Activated T-cell treated with anti-CD3 and anti-CD28 coated beads for 24 hours (primary cell): ENCODE measurements at regions not wholly inside any gene's neighbourhood (a gene's known extent, or its start where the extent isn't known, plus 50 kb on each side); places are given as distances from the start of the nearest gene placed in this dataset.

Experiments
- DNase-seq: peaks from one replicate; pipeline ENCODE4 v3.0.0-alpha.2; 2020; ENCODE audit warnings: low read depth

- DNase-seq: no peak
These were observed 179.4 kb downstream of the IRS1 start for GRCh38 chr2:226620176-226620575.

DNA sequence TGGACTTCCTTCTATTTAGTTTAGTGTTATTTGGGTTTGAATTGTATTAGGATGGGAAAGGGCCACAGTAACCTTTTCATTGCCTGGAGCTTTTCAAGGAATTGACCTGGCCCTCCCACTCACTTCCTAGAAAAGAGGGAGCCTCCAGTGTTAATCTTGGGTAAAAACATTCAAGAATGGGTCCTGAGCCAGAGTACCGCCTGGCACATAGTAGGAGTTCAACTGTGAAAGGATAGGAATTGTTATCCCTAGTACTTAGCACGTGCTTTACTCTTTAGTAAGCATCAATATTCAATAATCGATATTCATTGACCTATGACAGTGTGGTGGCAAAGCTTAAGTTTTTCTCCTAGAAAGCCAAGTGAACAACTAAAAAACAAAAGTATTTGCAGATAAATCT is 179.9 kb downstream of the IRS1 start:
- no peak for DNase-seq

- DNase-seq: no peak
These were observed 180.6 kb downstream of the IRS1 start for GRCh38 chr2:226618875-226619605.

GRCh38 chr2:226618544-226618874 is 181.1 kb downstream of the IRS1 start:
- DNase-seq: no peak

DNA sequence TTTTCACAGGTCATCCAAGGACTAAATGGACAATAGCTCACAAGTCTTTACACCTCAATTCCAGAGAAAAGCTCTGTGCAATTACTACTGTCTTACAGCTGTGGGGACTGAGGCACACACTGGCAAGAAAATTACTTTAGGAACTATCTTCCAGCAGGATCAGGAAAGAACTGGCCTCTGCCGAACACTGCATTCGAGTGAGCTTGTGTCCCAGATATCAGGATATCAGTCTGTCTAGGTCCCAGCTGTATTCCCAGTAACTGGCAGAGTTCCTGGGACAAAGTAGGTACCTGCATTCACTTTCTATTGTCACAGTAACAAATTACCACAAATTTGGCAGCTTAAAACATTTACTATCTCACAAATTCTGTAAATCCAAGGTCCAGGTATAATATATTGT is 183.7 kb downstream of the IRS1 start:
- DNase-seq: no peak

DNA sequence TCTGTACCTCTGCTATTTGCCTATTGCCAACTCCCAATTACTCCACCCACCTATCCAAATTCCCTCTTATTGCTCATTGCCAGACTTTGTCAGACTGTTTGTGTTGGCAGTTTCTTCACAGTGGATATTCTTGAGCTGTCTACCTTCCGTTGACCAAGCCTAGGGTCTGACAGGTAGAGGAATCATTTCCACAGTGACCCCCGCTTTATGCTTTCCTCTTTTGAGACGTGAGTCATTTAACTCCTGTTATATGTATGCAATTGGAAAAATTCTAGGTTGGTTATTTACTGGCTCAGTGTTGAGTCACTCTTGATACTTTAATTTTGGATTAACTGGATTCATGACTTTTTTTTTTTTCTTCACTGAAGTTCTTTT is 187.7 kb downstream of the IRS1 start:
- DNase-seq: no peak

GRCh38 chr2:226611196-226611943 is 188.2 kb downstream of the IRS1 start:
- DNase-seq: no peak

- DNase-seq: no peak
These were observed 190.3 kb downstream of the IRS1 start for GRCh38 chr2:226609366-226609765.

- DNase-seq: no peak
These were observed 191.2 kb downstream of the IRS1 start for GRCh38 chr2:226608451-226608850.

DNA sequence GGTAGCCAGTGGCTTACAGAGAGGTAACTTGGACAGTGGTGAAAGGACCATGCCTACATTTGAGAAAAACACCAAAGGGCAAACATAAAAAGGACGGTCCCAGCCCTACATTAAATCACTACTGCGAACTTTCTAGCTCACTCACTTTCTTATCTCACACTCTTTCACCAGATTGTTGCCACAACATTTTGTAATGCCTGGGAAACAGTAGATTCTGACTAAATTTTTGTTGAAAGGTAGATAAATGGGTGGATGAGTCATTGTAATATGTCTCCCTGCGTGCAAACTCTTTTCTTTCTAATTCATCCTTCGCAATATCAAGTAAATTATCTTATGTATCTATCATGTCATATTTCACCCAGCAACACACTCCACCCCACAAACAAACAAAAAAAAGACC is 192.2 kb downstream of the IRS1 start:
- DNase-seq: no peak

- DNase-seq: no peak
These were observed 194.0 kb downstream of the IRS1 start for GRCh38 chr2:226605642-226606041.

DNA sequence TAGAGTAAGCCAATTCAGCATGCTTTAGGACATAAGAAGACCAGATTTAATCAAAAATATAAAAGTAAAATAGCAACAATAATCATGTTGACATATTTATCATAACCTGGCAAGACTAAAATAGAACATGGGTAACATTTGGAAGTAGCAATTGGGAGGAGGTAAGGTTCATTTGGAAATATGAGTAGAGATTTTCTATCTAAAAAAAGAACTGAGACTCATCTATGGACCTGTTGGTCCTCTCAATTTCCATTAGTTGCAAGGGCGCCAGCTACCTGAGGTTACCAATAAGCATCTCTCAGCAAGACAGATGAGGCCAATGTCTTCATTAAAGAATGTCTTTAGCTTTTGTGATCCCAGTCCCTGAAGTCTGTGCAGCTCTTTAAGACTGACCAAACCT is 196.0 kb downstream of the IRS1 start:
- no peak for DNase-seq

GRCh38 chr2:226601881-226602662 is 197.5 kb downstream of the IRS1 start:
- DNase-seq: no peak

- DNase-seq: no peak
These were observed 198.8 kb downstream of the IRS1 start for GRCh38 chr2:226600802-226601201.

- no peak for DNase-seq
These were observed 199.4 kb downstream of the IRS1 start for GRCh38 chr2:226600184-226600583.

- DNase-seq: no peak
These were observed 210.6 kb downstream of the IRS1 start for GRCh38 chr2:226589043-226589442.

GRCh38 chr2:226585130-226585561 is 214.5 kb downstream of the IRS1 start:
- DNase-seq: no peak

DNA sequence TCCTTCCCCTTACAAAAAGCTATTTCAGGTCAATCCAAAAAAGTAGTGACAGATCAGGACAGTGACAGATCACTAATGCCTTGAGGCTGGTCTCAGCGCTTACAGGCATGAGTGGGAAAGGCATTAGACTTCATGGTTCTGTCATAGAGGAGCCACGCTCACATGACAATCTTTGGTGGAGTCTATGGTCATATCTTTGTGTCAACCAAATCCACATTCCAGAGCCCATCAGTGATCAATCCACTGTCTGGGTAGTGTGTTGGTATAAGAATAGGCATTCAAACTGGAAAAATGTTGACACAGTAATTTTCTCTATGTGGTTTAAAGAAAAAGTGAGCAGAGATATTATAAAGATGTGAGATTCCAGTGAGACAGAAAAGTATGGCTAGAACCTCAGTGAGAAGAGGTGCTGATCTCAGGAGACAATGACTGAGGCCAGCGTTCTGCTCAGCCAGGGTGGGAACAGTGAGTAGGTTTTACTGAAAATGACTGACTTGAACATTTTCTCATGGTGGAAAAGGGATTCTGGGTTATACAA is 215.0 kb downstream of the IRS1 start:
- no peak for DNase-seq

DNA sequence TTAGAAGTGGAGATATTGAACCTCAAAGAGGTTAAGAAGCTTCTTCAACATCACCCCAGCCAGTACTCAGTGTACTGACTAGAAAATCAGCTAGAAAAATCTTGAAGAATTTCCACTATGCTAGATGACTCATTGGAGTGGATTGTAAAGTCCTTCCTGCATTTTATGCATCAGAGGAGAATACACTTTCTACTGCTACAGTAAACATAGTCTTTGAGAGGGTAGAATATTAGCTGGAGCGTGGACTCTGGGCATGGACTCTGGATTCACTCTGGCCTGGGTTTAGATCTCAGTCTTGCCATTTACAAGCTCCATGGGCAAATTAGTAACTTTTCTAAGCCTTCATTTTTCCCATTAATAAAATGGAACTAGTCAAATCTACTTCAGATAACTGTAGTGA is 215.9 kb downstream of the IRS1 start:
- no peak for DNase-seq

DNA sequence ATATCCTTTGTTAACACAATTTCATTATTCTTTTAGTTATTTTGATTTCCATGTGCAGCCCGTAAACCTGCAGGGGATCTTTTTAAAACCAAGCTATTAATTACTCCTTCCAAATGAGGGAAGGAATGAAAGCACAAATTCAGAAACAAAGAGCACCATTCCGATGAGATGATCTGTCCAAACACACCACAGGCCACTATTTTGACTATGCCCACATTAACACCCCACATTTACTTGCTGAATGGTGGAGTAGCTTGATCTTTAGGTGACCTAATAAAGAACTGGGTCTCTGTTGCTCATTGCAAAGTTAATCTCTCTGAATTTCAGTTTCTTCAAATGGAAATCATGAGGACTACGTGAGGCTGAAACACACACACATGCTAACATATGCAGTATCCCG is 218.0 kb downstream of the IRS1 start:
- no peak for DNase-seq

DNA sequence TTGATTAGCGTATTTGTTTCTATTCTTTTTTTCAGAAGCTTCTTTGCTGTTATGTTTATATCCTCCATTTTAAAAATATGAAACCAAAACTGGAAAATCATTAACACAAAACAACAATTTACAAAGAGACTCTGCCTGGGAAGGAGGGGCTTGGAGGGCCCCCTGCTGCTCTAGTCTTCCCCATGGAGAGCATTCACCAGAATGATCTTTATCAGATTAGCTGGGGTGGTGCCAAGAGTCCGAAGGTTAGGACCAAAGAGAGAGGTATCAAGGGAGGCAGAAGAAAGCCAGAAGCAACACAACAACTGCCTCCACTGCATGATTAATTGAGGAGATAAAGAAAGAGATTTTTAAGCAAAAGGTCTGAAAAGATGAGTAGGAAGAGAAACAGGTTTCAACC is 218.6 kb downstream of the IRS1 start:
- DNase-seq: no peak

GRCh38 chr2:226580403-226580802 is 219.2 kb downstream of the IRS1 start:
- DNase-seq: no peak

DNA sequence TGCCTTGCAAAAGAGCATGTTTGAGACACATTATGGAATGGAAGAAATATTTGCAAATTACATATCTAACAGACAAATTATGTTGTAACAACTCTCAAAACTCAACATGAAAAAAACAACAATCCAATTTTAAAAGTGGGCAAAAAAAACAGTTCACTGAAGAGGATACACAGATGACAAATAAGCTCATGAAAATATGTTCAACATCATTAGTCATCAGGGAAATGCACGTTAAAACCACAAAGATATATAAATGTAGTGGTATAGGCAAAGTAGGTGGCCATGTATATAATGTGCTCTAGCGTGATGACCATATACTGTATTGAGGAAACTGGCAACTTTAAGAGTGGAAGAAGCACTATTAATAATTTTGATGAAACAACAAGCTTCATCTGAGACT is 220.1 kb downstream of the IRS1 start:
- no peak for DNase-seq
